ENCODE measurements at regions not wholly inside any gene's neighbourhood (a gene's known extent, or its start where the extent isn't known, plus 50 kb on each side); places are given as distances from the start of the nearest gene placed in this dataset.

DNA sequence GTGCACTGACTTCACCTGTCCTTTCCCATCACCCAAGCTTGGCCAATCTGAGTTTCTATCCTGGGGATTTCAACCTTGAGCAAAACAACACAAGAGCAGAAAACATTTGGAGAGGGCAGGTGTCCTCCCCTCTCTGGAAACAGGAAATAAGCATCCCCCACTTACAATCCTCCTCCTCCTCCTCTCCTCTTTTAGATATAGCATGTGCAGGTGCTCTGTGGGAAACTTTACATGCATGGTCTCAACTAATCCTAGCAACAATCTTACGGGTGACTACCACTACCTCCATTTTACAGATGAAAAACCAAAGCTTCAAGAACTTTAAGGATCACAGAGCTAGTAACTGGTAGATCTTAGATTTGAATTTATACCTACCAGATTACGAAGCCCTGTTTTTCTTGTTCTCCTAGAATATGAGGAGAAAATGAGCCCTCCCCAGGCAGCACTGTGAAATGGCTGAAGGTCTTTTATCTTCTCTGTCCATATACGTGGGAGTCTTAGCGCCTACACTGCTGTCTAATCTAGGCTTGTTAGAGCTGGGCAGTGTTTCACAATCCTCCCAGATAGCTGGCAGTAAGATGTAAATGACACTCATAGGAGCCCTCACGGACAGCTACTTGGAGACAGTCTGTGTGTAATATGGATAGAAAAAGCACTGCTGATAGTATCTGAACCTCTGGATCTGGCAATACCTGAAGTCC is 301.2 kb upstream of the PROK2 start:
- TF ChIP-seq, protein P1, sequence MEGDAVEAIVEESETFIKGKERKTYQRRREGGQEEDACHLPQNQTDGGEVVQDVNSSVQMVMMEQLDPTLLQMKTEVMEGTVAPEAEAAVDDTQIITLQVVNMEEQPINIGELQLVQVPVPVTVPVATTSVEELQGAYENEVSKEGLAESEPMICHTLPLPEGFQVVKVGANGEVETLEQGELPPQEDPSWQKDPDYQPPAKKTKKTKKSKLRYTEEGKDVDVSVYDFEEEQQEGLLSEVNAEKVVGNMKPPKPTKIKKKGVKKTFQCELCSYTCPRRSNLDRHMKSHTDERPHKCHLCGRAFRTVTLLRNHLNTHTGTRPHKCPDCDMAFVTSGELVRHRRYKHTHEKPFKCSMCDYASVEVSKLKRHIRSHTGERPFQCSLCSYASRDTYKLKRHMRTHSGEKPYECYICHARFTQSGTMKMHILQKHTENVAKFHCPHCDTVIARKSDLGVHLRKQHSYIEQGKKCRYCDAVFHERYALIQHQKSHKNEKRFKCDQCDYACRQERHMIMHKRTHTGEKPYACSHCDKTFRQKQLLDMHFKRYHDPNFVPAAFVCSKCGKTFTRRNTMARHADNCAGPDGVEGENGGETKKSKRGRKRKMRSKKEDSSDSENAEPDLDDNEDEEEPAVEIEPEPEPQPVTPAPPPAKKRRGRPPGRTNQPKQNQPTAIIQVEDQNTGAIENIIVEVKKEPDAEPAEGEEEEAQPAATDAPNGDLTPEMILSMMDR (IDR thresholded peaks at IDR 0.05), result no peak
- TF ChIP-seq EP300 (IDR thresholded peaks at IDR 0.05), result no peak
